Naive B cell (primary cell): ENCODE measurements at regions not wholly inside any gene's neighbourhood (a gene's known extent, or its start where the extent isn't known, plus 50 kb on each side); places are given as distances from the start of the nearest gene placed in this dataset.
A peak's percentile ranks its signal among the peaks of the same experiment; 100 is the strongest.
"Not testable (repeated sequence)": the region's sequence is repeated elsewhere in the genome, so short reads cannot be mapped to it uniquely, and the experiment has no call there.

Source experiments
- ATAC-seq, 2 donors: fragments of 150-1000 bp; cut with Tn5 transposase; 2 replicates each; pipeline ENCODE4 v1.10.0; 2021; ENCODE audit warnings: low read depth in 2 of 2, mild to moderate bottlenecking in 2 of 2, moderate library complexity in 2 of 2
- DNase-seq: peaks from one replicate; pipeline ENCODE4 v3.0.0; 2022
- H3K27ac Mint-ChIP-seq, 6 donors: one replicate each; pipeline ENCODE4 v1.8.0; 2020 to 2022; ENCODE audit warnings: mild to moderate bottlenecking in 6 of 6, mixed read lengths in 6 of 6, moderate library complexity in 5 of 6, inconsistent platforms in 2 of 6
- H3K27me3 Mint-ChIP-seq, 3 donors: one replicate each; pipeline ENCODE4 v1.8.0; 2021 to 2022; ENCODE audit warnings: mixed read lengths in 3 of 3, mild to moderate bottlenecking in 1 of 3
- H3K36me3 Mint-ChIP-seq, 2 donors: one replicate each; pipeline ENCODE4 v1.8.0; 2020 to 2022; ENCODE audit warnings: mixed read lengths in 2 of 2, inconsistent platforms in 1 of 2, mild to moderate bottlenecking in 1 of 2
- H3K4me1 Mint-ChIP-seq, 3 donors: one replicate each; pipeline ENCODE4 v1.8.0; 2020 to 2022; ENCODE audit warnings: mixed read lengths in 3 of 3, inconsistent platforms in 1 of 3, mild to moderate bottlenecking in 1 of 3, moderate library complexity in 1 of 3
- H3K4me3 Mint-ChIP-seq, 8 donors: one replicate each; pipeline ENCODE4 v1.8.0; 2020 to 2022; ENCODE audit warnings: mild to moderate bottlenecking in 8 of 8, mixed read lengths in 8 of 8, moderate library complexity in 8 of 8, inconsistent platforms in 2 of 8
- H3K9me3 Mint-ChIP-seq, 7 donors: one replicate each; pipeline ENCODE4 v1.8.0; 2020 to 2022; ENCODE audit warnings: mixed read lengths in 7 of 7, mild to moderate bottlenecking in 5 of 7, inconsistent platforms in 2 of 7, moderate library complexity in 1 of 7

DNA sequence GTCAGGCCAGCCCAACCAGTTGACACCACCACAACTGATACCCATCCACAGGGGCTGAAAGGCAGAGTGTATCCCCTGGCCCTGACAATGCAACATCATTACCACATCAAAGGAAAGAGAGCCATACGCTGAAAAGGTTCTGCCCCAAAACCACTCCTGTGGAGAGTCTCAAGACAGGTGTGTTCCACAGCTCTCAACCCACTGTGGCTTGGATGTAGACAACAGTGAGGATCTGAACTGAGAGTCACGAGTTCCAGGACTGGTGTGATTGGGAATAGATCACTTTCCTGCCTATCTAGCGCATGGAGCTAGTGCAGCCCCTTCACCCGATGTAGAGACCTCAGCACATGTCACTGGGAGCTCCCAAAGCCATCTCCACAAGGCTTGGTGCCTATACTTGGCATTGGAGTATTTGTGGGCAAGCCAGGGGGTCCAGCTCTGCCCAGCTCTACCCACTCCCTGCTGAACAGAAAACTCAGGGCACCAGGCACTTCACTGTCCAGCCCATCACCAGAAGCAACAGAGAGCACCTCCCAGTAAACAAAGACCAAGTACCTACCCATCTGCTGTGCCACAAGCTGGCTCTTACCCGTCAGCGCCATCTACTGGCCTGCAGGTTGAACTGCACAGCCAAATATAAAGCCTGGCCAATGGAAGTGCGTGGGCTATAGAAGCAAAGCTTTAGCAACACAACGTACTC is 579.5 kb downstream of the UQCRFS1 start:
- peak; percentile 22 for DNase-seq
- H3K27me3 Mint-ChIP-seq, result no peaks in the 10 kb centered on the region
- H3K4me1 Mint-ChIP-seq, result peaks cover 6 to 19% (median 10%) of the 10 kb centered on the region in 3 donors
- peaks cover 0 to 27% (median 7%) of the 10 kb centered on the region in 7 donors for H3K9me3 Mint-ChIP-seq
- ATAC-seq, result peak in 1 of 2 donors; percentile 59
- no peak overlapping the region for H3K27ac Mint-ChIP-seq
- H3K36me3 Mint-ChIP-seq, result no peaks in the 10 kb centered on the region
- peak overlapping the region in 2 of 8 donors; percentile 7 to 59 for H3K4me3 Mint-ChIP-seq

GRCh38 chr19:28632371-28633080 is 580.4 kb downstream of the UQCRFS1 start:
- peaks cover 4 to 36% (median 7%) of the 10 kb centered on the region in 7 donors for H3K9me3 Mint-ChIP-seq
- peaks cover 6 to 19% (median 10%) of the 10 kb centered on the region in 3 donors for H3K4me1 Mint-ChIP-seq
- no peaks in the 10 kb centered on the region for H3K36me3 Mint-ChIP-seq
- DNase-seq, result no peak
- H3K27me3 Mint-ChIP-seq, result no peaks in the 10 kb centered on the region
- H3K27ac Mint-ChIP-seq, result peak overlapping the region in 2 of 6 donors; percentile 38 to 41
- H3K4me3 Mint-ChIP-seq, result peak overlapping the region in 3 of 8 donors; percentile 5 to 59 (median 25)
- ATAC-seq, result no peak

GRCh38 chr19:28631961-28632360 is 581.0 kb downstream of the UQCRFS1 start:
- peaks cover 4 to 38% (median 7%) of the 10 kb centered on the region in 7 donors for H3K9me3 Mint-ChIP-seq
- no peaks in the 10 kb centered on the region for H3K27me3 Mint-ChIP-seq
- DNase-seq, result no peak
- H3K4me3 Mint-ChIP-seq, result peak overlapping the region in 1 of 8 donors; percentile 1
- H3K36me3 Mint-ChIP-seq, result no peaks in the 10 kb centered on the region
- peaks cover 6 to 19% (median 10%) of the 10 kb centered on the region in 3 donors for H3K4me1 Mint-ChIP-seq
- H3K27ac Mint-ChIP-seq, result peak overlapping the region in 1 of 6 donors; percentile 38
- no peak for ATAC-seq

- H3K36me3 Mint-ChIP-seq, result no peaks in the 10 kb centered on the region
- no peak overlapping the region for H3K4me3 Mint-ChIP-seq
- peaks cover under 1 to 9% (median 4%) of the 10 kb centered on the region in 3 donors for H3K4me1 Mint-ChIP-seq
- peaks cover 0 to 12% (median 0%) of the 10 kb centered on the region in 3 donors for H3K27me3 Mint-ChIP-seq
- DNase-seq (no peak), ATAC-seq (no peak)
- H3K27ac Mint-ChIP-seq, result no peak overlapping the region
- H3K9me3 Mint-ChIP-seq, result peaks cover 0 to 24% (median 3%) of the 10 kb centered on the region in 7 donors
Observed at GRCh38 chr19:28627669-28628068, 585.3 kb downstream of the UQCRFS1 start.

- H3K27me3 Mint-ChIP-seq, result peaks cover 0 to 20% (median 0%) of the 10 kb centered on the region in 3 donors
- H3K4me1 Mint-ChIP-seq, H3K36me3 Mint-ChIP-seq, H3K27ac Mint-ChIP-seq, ATAC-seq, DNase-seq, H3K4me3 Mint-ChIP-seq: not testable (repeated sequence)
- peaks cover 0 to 24% (median 8%) of the 10 kb centered on the region in 7 donors for H3K9me3 Mint-ChIP-seq
Observed at GRCh38 chr19:28626407-28626806, 586.5 kb downstream of the UQCRFS1 start.

DNA sequence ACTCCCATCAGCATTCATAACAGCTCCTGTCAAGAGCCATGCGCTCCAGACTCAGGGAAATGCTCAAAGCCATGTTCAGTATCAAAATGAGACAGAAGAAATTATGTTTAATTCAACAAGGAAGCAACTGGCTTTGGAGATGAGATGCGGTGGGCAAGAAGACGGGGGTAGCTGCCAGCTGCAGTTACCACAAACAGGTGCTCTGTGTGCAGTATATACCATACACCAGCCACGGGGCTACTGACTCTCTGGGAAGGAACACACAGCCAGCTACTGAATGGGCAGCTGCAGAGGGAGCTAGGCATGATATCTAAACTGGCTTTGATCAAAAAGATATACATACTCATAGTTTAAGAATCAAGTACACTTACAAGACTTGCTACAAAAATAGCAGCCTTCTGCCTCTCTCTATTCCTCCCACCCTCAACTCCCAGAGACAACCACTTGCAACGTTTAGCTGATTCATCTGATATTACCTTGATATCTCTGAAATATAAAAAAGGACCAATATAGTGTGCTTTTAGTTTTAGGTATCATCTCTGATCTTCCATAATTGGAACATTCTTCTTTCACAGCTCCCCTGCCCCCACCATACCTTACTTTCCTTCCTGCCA is 593.0 kb downstream of the UQCRFS1 start:
- ATAC-seq, result no peak
- no peaks in the 10 kb centered on the region for H3K4me1 Mint-ChIP-seq
- DNase-seq, result no peak
- H3K27me3 Mint-ChIP-seq, result peaks cover 0 to 13% (median 5%) of the 10 kb centered on the region in 3 donors
- H3K27ac Mint-ChIP-seq, result no peak overlapping the region
- peaks cover 4% of the 10 kb centered on the region in 2 donors for H3K36me3 Mint-ChIP-seq
- H3K4me3 Mint-ChIP-seq, result no peak overlapping the region
- H3K9me3 Mint-ChIP-seq, result peaks cover 6 to 19% (median 12%) of the 10 kb centered on the region in 7 donors

- Mint-ChIP-seq H3K9me3 (peaks cover 16 to 29% (median 21%) of the 10 kb centered on the region in 7 donors), H3K4me3 (no peak overlapping the region), H3K36me3 (peaks cover 9 to 11% of the 10 kb centered on the region in 2 donors), H3K27ac (no peak overlapping the region), H3K4me1 (no peaks in the 10 kb centered on the region), H3K27me3 (peaks cover 0 to 13% (median 5%) of the 10 kb centered on the region in 3 donors)
- ATAC-seq, result no peak
- DNase-seq, result no peak
Observed at GRCh38 chr19:28618504-28618903, 594.4 kb downstream of the UQCRFS1 start.

- Mint-ChIP-seq H3K36me3 (peaks cover 9 to 11% of the 10 kb centered on the region in 2 donors), H3K9me3 (peaks cover 16 to 35% (median 26%) of the 10 kb centered on the region in 7 donors), H3K4me1 (no peaks in the 10 kb centered on the region), H3K4me3 (no peak overlapping the region), H3K27ac (no peak overlapping the region), H3K27me3 (peaks cover 0 to 5% (median 4%) of the 10 kb centered on the region in 3 donors)
- DNase-seq, result no peak
- ATAC-seq, result no peak
Observed at GRCh38 chr19:28615966-28616365, 597.0 kb downstream of the UQCRFS1 start.

DNA sequence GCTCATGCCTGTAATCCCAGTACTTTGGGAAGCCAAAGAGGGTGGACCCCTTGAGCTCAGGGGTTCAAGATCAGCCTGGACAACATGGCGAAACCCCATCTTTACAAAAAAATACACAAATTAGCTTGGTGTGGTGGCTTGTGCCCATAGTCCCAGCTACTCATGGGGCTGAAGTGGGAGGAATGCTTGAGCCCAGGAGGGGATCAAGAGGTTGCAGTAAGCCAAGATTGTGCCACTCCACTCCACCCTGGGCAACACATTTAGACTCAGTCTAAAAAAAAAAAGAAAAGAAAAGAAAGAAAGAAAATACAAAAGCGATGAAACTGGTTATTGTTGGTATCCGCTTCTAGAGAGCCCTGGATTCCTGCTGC is 597.4 kb downstream of the UQCRFS1 start:
- peaks cover 9 to 11% of the 10 kb centered on the region in 2 donors for H3K36me3 Mint-ChIP-seq
- H3K9me3 Mint-ChIP-seq, result peaks cover 16 to 35% (median 26%) of the 10 kb centered on the region in 7 donors
- H3K27ac Mint-ChIP-seq, result no peak overlapping the region
- no peak overlapping the region for H3K4me3 Mint-ChIP-seq
- ATAC-seq (no peak), DNase-seq (no peak)
- no peaks in the 10 kb centered on the region for H3K4me1 Mint-ChIP-seq
- H3K27me3 Mint-ChIP-seq, result peaks cover 0 to 5% (median 4%) of the 10 kb centered on the region in 3 donors

GRCh38 chr19:28614634-28615545 is 598.1 kb downstream of the UQCRFS1 start:
- Mint-ChIP-seq H3K9me3 (peaks cover 16 to 35% (median 26%) of the 10 kb centered on the region in 7 donors), H3K27me3 (peaks cover 0 to 5% (median 4%) of the 10 kb centered on the region in 3 donors), H3K27ac (no peak overlapping the region), H3K36me3 (peaks cover 9 to 11% of the 10 kb centered on the region in 2 donors), H3K4me1 (no peaks in the 10 kb centered on the region), H3K4me3 (no peak overlapping the region)
- no peak for DNase-seq
- ATAC-seq, result no peak

GRCh38 chr19:28612275-28612769 is 600.6 kb downstream of the UQCRFS1 start:
- Mint-ChIP-seq H3K4me3 (no peak overlapping the region), H3K9me3 (peaks cover 16 to 40% (median 30%) of the 10 kb centered on the region in 7 donors), H3K4me1 (no peaks in the 10 kb centered on the region), H3K36me3 (peaks cover 9 to 11% of the 10 kb centered on the region in 2 donors), H3K27me3 (no peaks in the 10 kb centered on the region), H3K27ac (no peak overlapping the region)
- DNase-seq, result no peak
- no peak for ATAC-seq

DNA sequence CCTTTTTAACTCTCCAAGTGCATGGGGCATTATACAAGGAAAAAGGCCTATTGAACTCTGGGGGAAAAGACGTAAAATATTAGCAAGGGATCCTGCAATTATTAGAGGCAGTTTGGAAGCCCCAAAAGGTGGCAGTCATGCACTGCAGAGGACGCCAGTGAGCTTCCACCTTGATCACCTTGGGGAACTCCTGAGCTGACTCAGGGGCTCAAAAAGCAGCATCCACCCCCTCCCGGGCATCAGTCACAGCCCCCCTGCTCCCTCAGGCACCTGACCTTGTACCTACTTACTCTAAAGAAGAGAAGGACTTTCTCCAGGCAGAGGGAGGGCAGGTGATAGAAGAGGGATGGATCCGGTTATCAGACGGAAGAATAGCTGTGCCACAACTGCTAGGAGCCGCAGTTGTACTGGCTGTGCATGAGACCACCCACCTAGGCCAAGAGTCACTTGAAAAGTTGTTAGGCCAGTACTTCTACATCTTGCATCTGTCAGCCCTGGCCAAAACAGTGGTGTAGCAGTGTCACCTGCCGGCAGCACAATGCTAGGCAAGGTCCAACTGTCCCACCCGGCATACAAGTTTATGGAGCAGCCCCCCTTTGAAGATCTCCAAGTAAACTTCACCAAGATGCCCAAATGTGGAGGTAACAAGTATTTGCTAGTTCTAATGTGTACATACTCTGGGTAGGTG is 601.6 kb downstream of the UQCRFS1 start:
- peaks cover 15 to 50% (median 36%) of the 10 kb centered on the region in 7 donors for H3K9me3 Mint-ChIP-seq
- peaks cover 9 to 18% of the 10 kb centered on the region in 2 donors for H3K36me3 Mint-ChIP-seq
- H3K27ac Mint-ChIP-seq, H3K4me1 Mint-ChIP-seq, H3K4me3 Mint-ChIP-seq, H3K27me3 Mint-ChIP-seq, DNase-seq, ATAC-seq: not testable (repeated sequence)
